CD4-positive, alpha-beta T cell treated with Interleukin-17A for 1 hour (primary cell): ENCODE measurements at regions not wholly inside any gene's neighbourhood (a gene's known extent, or its start where the extent isn't known, plus 50 kb on each side); places are given as distances from the start of the nearest gene placed in this dataset.
A peak's percentile ranks its signal among the peaks of the same experiment; 100 is the strongest.

Experiments
- DNase-seq: peaks from one replicate; pipeline ENCODE4 v3.0.0-alpha.2; 2020

DNA sequence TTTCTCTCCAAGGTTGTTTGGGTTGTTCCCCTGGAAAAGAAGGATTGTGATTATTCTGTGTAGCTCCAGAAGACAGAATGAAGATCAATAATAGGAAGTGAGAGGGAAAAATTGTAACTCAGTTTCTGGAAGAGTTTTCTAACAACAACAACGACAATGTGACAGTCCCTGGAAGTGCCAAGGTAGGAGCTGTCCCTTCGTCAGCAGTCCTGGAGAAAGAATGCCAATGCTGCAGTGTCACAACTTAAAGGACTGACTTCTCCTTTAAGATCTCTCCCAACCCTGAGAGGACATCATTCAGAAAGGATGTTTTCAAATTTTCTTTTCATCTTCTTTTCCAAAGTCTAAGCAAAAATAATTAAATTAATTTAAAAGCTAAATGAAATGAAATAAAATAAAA is 136.4 kb upstream of the GAP43 start:
- no peak for DNase-seq

DNA sequence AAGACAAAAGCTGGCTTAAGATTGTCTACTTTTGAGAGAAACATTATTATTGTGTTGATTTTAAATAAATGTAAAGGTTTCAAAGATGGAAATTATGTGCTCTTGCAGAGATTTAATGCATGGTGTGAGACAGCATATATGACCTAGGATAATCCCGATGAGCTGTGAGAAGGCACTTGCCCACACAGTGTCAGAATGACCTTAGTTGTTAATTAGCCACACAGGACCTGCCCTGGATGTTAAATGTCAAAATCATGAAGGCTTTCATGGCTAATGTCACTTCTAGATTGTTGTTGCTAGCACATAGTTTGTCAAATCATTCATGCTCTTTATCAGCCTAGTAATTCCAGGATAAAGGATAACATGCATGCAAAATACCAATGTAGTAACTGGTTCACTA is 135.3 kb upstream of the GAP43 start:
- DNase-seq = no peak

DNA sequence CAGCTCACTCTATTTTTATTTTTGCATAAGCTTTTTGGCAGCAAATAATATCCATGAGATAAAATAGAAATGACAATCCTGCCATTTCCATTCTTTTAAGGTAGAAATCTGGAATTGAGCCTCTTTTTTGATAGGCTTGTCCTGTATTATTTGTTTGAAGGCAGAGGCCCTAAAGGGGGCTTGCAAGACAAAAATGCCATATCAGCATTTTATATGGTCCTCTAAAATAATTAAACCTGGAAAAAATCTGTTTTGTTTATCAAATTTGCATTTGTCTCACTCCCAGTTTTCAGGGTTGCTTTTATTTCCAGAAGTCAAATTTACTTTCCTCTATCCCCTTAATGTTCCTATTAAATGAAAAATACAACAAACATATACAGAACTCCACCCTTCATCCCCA is 134.9 kb upstream of the GAP43 start:
- no peak for DNase-seq

DNA sequence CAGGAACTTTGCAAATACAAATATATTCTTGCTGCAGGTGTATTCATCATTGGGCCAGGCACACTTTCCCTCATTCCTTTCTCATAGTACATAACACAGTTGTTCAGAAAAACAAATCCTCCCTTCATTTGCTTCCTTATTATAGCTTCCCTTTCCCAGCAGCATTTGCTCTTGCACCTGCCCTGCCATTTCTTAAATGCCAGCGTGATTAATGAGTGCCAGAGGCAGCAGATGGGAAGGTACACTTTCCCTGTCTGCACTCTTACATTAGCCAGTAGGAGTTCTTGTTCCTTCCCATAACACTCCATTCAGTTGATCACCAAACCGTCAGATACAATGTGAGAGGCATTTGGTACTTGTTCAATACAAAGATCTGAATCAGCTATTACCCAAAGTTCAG is 128.5 kb upstream of the GAP43 start:
- no peak for DNase-seq

DNA sequence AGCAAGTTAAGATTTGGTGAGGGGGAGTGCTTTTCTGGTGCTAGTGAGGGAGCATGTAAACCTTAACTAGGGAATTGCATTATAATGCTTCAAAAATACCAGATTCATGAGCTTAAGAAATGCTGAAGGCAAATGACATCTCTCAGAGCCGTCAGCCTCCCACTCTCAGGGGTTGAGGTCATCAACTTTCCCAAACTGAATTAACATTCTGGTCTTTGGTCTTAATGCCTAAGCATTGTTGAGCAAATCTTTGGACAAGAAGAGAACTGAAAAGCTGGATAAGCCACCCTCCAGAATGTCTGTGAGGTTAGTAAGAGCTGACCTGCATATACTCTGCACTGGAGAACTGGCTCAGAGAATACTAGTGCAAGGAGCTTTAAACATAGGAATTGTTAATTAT is 124.9 kb upstream of the GAP43 start:
- DNase-seq = no peak

DNA sequence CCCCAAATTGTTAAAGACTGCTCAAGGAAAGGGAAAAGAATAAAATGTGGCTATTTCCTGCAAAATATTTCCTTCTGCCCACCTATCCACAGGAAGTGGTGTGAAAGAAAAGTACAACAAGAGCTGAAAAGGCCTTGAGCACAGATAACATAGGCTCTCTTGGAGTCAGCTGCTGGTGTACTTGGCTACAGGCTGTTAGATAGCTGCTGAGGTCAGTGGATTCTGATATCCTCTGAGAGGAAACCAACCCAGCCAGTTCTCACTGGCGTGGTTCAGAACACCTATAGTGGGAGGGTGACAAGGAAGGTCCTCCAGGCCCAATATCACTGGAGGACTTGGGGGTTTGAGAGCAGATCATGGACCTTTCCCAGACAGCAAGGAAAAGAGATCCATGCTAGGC is 124.4 kb upstream of the GAP43 start:
- DNase-seq = no peak

DNA sequence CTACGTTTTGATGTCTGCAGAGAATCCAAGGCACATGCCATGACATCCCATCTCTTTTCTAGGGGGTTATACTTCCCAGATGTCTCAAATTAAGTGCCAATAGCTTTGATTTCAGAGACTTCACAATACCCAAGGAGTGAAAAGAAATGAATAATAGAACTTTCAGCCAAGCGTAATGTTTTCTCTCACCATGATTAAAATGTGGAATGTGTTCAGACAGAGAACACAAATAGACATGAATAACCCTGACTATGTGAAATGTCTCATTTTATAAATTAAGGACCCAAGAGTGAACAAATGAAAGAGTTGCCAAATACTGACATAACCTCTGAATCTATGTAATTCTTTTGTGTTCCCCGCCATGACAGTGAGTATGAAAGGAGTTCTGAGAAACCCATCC is 123.6 kb upstream of the GAP43 start:
- DNase-seq = no peak

DNA sequence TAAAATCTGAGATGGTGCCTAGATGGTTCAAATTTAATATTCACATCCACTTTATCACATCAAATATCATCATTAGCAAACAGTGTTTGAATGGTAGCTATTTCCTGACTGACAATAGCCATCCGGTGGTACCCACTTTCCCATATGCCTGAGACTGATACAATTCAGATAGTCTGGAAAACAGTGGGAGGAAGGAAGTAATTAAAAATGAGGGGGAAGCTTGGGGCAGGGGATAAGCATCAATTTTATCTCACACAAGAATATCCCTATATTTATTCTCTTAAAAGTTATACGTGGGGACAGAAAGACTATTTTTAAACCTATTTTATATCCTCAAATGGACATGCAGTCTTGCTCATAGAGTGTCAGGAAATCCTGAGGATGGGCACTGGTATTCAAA is 122.5 kb upstream of the GAP43 start:
- DNase-seq = no peak

DNA sequence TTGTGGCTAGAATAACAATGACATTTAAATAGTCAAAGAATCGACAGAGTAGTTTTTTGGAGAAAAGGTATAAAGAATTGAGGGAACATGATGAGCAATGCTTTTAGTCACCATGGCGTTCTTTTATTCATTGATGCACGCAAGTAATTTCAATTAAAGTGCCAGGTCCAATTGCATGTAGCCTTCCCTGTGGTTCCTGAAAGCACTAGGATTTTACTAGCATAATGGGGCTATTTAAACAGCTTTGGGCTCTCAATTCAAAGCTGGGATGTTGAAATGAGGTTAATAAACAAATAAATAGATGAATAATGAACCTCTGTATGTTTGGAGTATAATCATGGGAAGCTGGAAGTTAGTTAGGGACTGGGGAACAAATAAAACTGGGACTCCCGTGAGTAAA is 121.2 kb upstream of the GAP43 start:
- no peak for DNase-seq

DNA sequence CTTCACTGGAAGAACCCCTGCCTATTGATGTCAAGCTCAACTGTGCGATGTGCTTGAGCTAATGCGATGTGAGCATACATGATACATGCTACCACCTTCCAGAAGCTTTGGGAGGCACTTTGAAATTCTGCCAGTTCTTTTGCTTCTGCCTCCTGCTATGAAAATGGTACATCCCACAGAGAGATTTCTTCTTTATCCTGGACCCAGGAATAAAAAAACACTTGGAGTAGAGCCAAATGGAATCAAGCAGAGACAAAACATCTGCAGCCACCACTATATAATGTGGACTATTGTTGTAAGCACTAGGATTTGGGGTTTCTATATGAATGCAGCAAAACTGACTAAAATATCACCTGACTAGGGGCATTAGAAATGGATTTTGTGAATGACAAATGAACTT is 119.9 kb upstream of the GAP43 start:
- no peak for DNase-seq

DNA sequence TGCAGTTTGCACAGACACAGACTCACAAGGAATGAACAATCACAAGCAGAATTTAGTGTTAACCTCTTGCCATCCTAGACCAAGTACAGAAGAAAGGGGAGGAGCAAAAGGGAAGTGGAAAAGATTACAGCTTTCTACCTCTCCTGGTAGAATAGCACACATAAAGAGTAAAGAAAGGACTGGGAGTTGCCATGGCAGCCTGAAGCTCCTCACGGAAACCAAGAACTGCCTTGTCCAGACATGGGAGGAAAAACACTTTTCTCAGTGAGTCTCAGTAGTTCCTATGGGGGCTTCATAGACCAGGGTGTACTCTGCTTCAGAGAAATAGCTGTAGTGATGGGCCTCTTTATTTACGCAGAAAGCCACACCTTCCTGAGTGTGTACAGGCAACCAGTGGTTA is 114.7 kb upstream of the GAP43 start:
- no peak for DNase-seq

DNA sequence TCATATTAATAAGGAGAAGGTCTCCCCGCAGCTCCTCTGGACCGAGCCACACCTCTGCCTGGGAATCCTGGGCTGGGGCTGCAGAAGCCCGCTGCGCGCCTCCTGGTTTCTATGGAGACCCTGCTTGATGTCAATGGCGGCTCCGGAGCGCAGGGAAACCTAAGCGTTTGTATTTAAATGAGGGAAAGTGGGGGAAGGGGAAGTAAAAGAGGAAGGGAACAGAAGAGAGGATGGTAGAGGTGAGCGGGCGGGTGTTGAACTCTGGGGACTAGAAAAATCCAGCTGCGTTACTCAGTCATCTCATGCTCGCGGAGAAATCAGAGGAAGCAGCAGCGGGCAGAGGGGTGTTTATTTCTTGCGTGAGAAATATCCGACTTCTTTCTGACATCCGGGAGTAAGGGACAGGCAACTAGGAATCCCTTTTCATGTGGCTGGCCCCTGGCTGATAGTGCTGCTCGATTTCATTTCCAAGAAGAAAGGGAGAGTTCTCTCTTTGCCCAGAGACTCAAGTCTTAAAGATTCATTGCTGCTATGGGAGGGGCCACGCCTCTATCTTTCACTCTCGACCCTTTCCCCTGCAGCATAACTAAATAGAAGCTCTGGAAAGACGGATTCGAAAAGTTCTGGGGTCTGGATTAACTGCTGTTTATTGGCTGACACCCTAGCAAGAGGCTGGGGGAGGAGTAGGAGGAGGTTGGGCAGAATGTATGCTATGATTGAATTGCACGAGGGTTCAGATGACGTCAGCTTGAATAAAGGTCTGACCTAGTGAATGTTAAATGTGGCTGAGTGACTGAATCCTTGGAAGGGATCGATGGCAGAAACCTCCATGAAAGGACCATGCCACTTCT is 110.5 kb upstream of the GAP43 start:
- no peak for DNase-seq

DNA sequence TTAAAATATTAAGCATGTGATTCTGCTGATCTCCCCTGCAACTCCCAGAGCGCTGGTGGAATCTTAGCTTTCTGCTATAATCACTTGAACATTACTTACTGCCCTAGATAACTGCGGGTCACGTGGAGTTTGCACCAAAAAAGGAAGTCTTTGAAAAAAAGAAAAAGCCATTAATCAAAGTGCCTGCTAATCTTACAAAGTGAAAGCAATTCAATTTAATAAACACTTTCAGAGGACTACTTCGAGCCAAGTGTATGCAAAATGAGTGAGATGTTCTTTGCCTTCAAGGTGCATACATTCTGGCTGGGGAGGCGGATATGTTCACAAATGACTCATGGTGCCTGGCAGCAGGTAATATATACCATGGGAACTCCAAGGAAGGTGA is 109.9 kb upstream of the GAP43 start:
- DNase-seq = peak; percentile 42

DNA sequence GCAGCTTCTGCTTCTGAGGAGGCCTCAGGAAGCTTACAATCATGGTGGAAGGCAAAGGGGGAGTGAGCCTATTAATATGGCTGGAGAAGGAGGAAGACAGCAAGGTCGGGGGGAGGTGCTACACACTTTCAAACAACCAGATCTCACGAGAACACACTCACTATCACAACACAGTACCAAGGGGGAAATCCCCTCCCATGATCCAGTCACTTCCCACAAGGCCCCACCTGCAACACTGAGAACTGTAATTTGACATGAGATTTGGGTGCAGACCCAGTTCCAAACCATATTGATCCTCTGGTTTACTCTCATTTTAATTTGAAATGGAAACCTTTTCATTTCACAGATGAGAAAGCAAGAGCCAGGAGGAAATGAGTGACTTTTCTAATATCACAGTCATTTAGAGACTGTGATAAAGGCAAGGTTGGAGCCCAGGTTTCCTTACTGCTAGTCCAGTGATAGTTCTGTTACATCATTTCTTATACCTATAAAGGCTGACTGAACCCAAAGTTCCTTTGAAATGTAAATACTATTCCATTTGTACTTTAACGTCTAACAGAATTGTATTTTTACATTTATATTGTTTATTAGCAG is 105.8 kb upstream of the GAP43 start:
- no peak for DNase-seq

DNA sequence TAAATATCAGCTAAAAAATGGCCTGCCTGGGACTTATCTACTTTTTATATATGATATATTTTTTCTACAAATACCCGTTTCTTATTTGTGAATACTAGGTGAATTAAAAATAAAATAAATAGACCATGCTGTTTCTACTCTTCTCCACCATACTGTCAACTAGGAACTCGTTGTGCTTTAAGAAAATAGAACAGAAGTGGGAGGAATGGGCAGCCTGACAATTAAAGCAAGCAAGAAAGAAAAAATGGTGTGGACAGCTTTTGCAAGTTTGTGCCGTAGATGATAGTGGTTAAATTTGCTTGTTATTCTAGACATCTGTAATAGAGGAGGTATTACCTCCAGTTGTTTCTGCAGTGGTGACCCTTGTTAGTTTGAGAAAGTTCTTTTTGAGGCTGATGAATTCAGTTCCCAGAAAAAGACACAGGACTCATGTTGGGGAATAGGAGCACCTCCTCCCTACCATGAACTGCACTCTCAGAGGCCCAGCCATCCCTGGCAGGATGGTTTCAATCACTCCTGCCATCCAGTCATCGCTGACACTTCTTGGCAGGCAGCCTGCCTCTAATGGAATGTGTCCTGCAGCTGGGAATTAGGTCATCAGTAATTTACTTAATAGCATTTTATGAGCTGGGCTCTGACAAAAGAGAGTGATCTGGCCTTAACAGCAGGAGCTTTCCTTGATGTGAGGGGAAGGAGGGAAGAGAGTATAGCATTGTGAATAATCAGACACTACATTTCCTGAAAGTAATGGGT is 105.0 kb upstream of the GAP43 start:
- no peak for DNase-seq

DNA sequence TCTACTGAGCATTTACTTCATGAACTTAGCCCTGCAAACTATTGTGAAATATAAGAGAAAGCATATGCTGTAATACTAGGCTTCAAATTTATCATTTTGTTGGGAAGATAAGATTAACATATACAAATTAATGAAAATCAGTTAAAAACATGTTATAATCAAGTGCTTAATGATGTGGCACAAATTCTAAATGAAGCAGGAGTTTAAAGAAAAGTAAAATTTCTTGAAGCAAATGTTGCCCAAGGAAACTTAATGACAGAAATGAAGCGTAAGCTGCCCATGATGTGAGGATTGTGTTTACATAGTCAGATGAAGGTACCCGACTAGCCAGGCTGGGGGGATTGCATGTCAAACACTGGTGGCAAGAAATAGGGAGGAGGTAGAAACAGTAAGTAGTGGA is 103.1 kb upstream of the GAP43 start:
- DNase-seq = no peak

DNA sequence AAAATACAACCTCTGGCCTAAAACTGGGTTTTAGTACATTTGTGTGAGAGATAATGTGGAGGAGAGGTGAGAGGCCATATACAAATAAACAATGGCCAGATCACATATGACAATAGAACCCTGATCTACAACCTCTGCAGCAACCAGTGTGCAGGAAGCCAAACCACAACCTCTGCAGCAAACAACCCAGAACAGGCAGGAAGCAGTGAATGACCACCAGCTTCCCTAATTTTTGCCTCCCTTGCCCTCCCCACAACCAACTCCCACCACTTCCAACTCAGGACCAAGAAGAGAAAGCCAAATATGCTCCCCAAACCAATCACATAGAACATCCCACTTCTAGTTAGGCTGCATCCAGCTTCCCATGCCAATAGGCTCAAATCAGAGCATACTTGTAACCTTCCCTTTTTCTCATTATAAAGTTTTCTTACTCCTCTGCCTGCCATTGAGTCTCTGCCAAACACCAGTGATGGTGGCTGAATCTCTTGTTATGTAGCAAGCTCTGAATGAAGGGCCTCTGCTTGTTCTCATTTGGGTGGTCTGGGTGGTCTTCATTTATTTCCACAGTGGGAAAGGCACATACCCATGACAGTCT is 102.6 kb upstream of the GAP43 start:
- no peak for DNase-seq

DNA sequence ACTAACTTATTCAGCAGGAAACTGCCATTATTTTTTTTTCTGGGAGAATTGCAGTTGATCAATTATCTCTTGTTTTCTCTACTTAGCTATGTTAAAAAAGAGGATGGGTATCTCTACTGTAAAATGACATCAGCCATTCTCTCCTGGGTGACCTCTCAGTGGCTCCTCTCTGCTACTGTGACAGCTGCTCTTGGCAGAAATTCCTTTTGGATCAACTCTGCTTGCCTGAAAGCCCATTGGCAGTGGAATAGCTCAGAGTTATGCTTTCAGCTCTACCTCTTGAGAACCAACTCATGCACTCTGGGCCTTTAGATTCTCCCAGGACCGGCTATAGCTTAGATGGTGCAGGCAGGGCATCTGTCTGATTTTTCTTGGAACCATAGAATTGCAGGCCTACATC is 99.9 kb upstream of the GAP43 start:
- DNase-seq = no peak

DNA sequence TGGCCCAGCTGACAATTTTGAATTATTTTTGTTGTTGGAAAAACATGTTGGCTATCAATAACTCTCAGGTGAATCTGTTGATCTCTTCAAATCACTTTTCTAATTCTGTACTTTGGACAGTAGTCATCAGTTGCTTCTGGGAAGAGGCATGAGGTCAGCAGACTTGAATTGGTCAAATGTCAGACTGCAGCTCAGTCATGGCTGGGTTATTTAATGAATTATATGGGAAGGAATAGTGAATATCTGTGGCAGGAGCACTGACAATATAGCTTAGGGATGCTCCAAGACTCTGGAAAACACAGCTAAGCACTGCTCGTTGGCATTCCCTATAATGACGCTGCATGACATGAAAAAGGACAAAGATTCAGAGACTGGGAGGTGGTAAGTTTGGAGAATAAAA is 98.8 kb upstream of the GAP43 start:
- DNase-seq = no peak

DNA sequence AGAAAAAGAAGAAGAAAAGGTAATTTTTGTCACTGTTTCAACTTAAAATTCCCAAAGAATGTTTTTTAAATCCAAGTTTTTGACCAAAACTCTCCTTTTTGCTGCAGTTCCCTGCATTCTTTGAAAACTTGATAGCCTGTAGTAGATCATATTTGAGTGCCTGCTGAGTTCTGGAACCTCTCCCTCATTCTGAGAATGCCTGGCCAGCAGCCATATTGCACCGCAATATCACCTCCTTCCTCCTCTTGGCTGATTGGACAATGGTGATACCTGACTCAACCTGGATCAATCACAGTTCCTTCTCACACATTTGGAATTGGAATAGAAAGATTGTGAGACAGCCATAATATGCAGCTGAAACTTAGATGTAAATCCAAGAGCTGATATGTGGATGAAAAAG is 97.6 kb upstream of the GAP43 start:
- no peak for DNase-seq

DNA sequence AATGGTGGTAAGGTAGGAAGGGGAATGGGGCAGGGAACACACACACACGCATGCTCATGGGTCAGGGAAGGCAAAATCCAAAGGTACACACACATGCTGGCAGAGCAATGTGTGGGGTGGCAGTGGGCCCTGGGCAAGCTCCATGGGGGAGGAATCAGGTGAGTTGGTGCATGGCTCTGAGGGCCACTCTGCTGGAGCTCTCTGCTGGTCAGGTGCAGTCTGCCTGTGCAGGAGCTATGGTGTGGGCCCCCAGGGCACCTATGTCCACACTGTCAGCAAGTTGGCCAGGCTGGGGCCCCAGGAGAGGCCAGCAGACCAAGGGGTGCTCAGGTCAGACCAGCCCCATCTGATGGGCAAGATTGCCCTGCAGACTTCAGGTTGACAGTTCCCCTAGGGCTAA is 90.1 kb upstream of the GAP43 start:
- DNase-seq = no peak

DNA sequence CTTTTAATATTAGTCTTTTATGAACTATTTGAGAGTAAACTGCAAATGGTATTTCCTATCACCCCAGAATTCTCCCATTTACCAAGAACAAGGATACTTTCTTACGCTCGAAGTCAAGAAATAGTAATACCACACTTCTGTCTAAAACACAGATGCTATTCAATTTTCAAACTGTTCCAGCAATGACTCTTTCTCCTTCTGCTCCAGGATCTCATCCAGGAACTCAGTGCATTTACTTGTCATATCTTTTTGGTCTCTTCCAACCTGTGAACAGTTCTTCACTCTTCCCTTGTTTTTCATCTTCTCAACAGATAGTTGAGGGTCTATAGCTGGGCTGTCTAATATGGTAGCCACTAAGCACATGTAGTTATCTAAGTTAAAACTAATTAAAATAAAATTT is 87.1 kb upstream of the GAP43 start:
- no peak for DNase-seq

DNA sequence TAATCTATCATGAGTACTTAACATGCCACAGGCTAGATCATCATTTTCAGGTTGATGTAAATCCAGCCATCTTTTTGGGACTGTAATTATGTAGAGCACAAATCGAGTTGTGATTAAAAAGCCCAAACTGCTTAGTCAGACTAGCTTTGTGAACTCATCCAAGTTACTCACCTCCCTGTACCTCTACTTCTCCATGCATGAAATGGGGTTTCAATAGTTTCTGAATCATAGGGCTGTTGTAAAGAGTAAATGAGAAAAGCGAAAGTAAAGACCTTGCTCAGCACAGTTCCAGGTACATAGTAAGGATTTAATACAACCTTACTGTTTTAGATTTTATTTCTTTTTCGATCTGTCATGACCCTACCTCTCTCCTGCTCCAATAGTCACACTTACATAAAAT is 85.6 kb upstream of the GAP43 start:
- DNase-seq = no peak

DNA sequence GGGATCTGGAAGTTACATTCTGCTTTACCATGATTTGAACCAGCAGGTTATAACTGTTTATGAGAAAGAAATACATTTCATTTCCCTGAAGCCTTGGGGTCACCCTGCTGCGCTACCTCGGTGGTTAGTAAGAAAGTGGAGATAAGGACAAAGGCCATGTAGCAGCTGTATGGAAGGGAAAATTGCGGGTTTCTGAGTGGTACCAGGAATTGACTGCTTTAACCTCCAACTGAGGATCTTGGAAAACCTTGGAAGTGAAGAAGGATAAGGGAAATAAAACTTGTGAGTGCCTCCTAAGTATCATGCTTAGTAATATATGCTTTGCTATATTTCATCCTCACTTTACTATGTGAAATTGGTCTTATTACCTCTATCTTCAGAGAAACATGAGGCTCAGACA is 76.1 kb upstream of the GAP43 start:
- no peak for DNase-seq
